Natural killer cell (primary cell): ENCODE measurements at regions not wholly inside any gene's neighbourhood (a gene's known extent, or its start where the extent isn't known, plus 50 kb on each side); places are given as distances from the start of the nearest gene placed in this dataset.

Experiments
- ATAC-seq, 3 donors: fragments of 150-1000 bp in 2 of 3; fragments of 200-7000 bp in 1 of 3; cut with Tn5 transposase; 1 replicate in 1 of 3; 2 replicates in 2 of 3; pipeline ENCODE4 v1.10.0; 2021; ENCODE audit warnings: mild to moderate bottlenecking in 2 of 3, moderate library complexity in 2 of 3
- DNase-seq, 2 donors: peaks; one replicate each; pipeline versions ENCODE4 v3.0.0 to v3.0.0-alpha.2; 2013 to 2021; ENCODE audit warnings: mixed read lengths in 1 of 2
- H3K27ac ChIP-seq: one replicate; pipeline ENCODE4 v1.5.1; 2013; ENCODE audit warnings: mild to moderate bottlenecking, low read length
- H3K27me3 ChIP-seq: one replicate; pipeline ENCODE4 v1.6.1; 2013; ENCODE audit warnings: low read length; ENCODE audit not compliant: control insufficient read depth, insufficient read depth
- H3K36me3 ChIP-seq: one replicate; pipeline ENCODE4 v1.6.1; 2013; ENCODE audit warnings: low read length; ENCODE audit not compliant: control insufficient read depth, insufficient read depth
- H3K4me1 ChIP-seq: one replicate; pipeline ENCODE4 v1.6.1; 2013; ENCODE audit warnings: low read length; ENCODE audit not compliant: control insufficient read depth, insufficient read depth
- H3K4me3 ChIP-seq: one replicate; pipeline ENCODE4 v1.5.1; 2013; ENCODE audit warnings: low read length
- H3K9me3 ChIP-seq: one replicate; pipeline ENCODE4 v1.6.1; 2013; ENCODE audit warnings: low read length; ENCODE audit not compliant: control insufficient read depth, insufficient read depth
- H3K27ac Mint-ChIP-seq, 2 donors: one replicate each; pipeline ENCODE4 v1.8.0; 2022; ENCODE audit warnings: mild to moderate bottlenecking in 2 of 2, mixed read lengths in 2 of 2, moderate library complexity in 1 of 2
- H3K27me3 Mint-ChIP-seq, 2 donors: one replicate each; pipeline ENCODE4 v1.8.0; 2022; ENCODE audit warnings: low read depth in 2 of 2, mixed read lengths in 2 of 2
- H3K36me3 Mint-ChIP-seq: one replicate; pipeline ENCODE4 v1.8.0; 2022; ENCODE audit warnings: mixed read lengths
- H3K4me1 Mint-ChIP-seq, 2 donors: one replicate each; pipeline ENCODE4 v1.8.0; 2022; ENCODE audit warnings: mixed read lengths in 2 of 2
- H3K4me3 Mint-ChIP-seq: one replicate; pipeline ENCODE4 v1.8.0; 2022; ENCODE audit warnings: mild to moderate bottlenecking, moderate library complexity, mixed read lengths
- H3K9me3 Mint-ChIP-seq, 2 donors: one replicate each; pipeline ENCODE4 v1.8.0; 2022; ENCODE audit warnings: mixed read lengths in 2 of 2
- WGBS: methylation state at CpG from one replicate; pipeline ENCODE4 v1.1.7; 2013; ENCODE audit warnings: missing lambda C conversion rate; ENCODE audit not compliant: insufficient coverage; 5-methylcytosine and 5-hydroxymethylcytosine counted together
- intact Hi-C: fragments of 100-400 bp; cut with micrococcal nuclease; formaldehyde crosslinking; loops from one replicate; pipeline ENCODE4 v1.14.2; 2022
- TF ChIP-seq, protein P1 (sequence below): fragments of 200-600 bp; IDR thresholded peaks from one replicate; pipeline ENCODE4 v1.8.0; 2022; ENCODE audit warnings: antibody characterized with exemption

DNA sequence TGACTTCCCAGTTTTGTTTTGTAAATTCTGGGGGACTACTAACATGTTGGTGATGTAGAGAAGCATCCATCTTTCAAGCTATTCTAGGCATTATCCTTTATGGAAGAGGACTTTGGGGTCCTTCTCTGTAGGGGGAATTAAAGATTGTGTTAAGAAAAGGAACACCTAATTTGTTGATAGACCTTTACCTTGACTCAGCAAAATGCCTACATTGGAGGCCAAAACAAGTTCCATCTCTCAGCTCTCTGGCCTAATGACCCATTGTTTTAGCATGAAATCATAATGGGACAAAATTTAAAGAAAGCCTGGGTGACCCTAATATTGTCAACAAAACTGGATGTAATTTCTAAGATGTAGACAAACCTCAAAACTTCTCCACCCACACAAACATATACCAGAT, 465.3 kb upstream of the SOX9 start:
- H3K27ac Mint-ChIP-seq = no peak overlapping the region
- H3K4me3 Mint-ChIP-seq = no peak overlapping the region
- peaks cover 11 to 12% of the 10 kb centered on the region in 2 donors for H3K9me3 Mint-ChIP-seq

DNA sequence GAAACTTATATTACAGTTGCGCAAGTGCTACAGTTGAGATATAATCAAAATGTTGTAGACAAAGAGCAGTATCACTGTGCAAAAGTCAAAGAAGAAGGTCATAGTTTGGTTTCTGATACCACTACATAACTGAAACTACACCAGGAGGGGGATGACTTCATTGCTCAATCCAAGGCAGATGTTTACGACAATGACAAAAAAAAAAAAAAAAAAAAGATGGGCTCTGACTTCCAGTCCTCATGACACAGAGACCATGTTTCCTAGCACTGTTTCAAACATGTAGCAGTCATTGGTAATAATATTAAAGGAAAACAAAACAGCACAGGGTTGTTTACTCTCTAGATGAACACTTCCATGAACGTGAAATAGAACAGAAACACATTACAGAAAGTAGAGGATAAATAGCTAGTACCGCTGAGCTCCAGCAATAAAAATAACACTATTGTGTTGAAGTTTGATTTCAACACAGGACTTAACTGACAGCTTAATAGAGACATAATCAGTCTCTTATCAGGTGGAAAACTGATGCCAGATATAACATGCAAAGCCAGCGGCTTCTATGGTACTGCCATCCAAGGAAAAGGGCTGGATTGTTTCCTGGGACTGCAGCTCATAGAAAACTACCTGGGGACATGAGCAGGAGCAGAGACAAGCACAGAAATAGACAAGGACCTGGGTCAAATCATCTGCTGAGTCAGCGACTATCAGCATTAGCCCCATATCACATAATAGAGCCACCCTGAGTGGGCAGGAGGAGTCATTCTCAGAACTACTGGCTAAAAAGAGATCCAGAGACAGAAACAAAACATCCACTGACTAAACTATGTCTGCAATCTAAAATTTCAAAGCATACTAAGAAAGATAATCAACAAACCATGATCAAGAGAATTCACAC, 463.6 kb upstream of the SOX9 start:
- H3K9me3 ChIP-seq = no peaks in the 10 kb centered on the region
- intact Hi-C loops = no loop called here
- Mint-ChIP-seq H3K9me3 (peaks cover 5 to 9% of the 10 kb centered on the region in 2 donors), H3K27ac (no peak overlapping the region), H3K4me1 (no peaks in the 10 kb centered on the region), H3K4me3 (no peak overlapping the region), H3K36me3 (no peaks in the 10 kb centered on the region), H3K27me3 (no peaks in the 10 kb centered on the region)
- H3K27ac ChIP-seq = no peak overlapping the region
- H3K4me3 ChIP-seq = no peak overlapping the region
- TF ChIP-seq, protein P1, sequence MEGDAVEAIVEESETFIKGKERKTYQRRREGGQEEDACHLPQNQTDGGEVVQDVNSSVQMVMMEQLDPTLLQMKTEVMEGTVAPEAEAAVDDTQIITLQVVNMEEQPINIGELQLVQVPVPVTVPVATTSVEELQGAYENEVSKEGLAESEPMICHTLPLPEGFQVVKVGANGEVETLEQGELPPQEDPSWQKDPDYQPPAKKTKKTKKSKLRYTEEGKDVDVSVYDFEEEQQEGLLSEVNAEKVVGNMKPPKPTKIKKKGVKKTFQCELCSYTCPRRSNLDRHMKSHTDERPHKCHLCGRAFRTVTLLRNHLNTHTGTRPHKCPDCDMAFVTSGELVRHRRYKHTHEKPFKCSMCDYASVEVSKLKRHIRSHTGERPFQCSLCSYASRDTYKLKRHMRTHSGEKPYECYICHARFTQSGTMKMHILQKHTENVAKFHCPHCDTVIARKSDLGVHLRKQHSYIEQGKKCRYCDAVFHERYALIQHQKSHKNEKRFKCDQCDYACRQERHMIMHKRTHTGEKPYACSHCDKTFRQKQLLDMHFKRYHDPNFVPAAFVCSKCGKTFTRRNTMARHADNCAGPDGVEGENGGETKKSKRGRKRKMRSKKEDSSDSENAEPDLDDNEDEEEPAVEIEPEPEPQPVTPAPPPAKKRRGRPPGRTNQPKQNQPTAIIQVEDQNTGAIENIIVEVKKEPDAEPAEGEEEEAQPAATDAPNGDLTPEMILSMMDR = no peak
- WGBS = 95% methylated on average over 4 of the region's 6 CpGs
- H3K4me1 ChIP-seq = no peaks in the 10 kb centered on the region
- no peaks in the 10 kb centered on the region for H3K36me3 ChIP-seq
- DNase-seq = no peak
- ATAC-seq = no peak
- H3K27me3 ChIP-seq = no peaks in the 10 kb centered on the region

More for the DNA sequence above, 465.3 kb upstream of the SOX9 start:
- no peaks in the 10 kb centered on the region for H3K27me3 ChIP-seq
- H3K4me1 ChIP-seq = no peaks in the 10 kb centered on the region
- H3K27ac ChIP-seq = no peak overlapping the region
- Mint-ChIP-seq H3K27me3 (no peaks in the 10 kb centered on the region), H3K4me1 (no peaks in the 10 kb centered on the region), H3K36me3 (no peaks in the 10 kb centered on the region)
- ATAC-seq = no peak
- DNase-seq = no peak
- H3K36me3 ChIP-seq = no peaks in the 10 kb centered on the region
- H3K4me3 ChIP-seq = no peak overlapping the region
- TF ChIP-seq, protein P1 = no peak
- intact Hi-C loops = no loop called here
- no peaks in the 10 kb centered on the region for H3K9me3 ChIP-seq

DNA sequence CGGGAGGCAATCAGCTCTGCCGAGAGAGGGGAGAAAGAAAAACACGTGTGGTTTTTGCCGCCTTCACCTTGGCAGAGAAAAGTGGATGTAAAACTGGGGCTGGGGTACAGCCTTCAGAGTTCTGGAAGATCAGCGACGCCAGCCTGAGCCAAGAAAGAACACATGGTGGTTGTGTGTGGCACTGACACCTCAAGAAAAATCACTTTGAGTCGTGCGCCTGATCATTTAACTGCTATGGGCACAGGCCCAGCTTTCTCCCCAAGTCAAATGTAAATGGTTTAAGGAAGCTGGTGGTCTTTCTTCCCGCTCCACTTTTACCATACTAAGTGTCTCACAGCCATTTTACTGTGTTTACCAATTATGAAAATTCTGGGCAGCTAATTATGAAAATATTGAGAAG, 461.8 kb upstream of the SOX9 start:
- H3K4me1 Mint-ChIP-seq = no peaks in the 10 kb centered on the region
- peaks cover 7 to 10% of the 10 kb centered on the region in 2 donors for H3K9me3 Mint-ChIP-seq
- DNase-seq (no peak), ATAC-seq (no peak)
- H3K27me3 ChIP-seq = no peaks in the 10 kb centered on the region
- no peaks in the 10 kb centered on the region for H3K36me3 ChIP-seq
- H3K4me1 ChIP-seq = no peaks in the 10 kb centered on the region
- TF ChIP-seq, protein P1 = no peak
- no peak overlapping the region for H3K4me3 Mint-ChIP-seq
- no peaks in the 10 kb centered on the region for H3K27me3 Mint-ChIP-seq
- no peak overlapping the region for H3K27ac ChIP-seq
- no peaks in the 10 kb centered on the region for H3K36me3 Mint-ChIP-seq
- intact Hi-C loops = no loop called here
- no peak overlapping the region for H3K4me3 ChIP-seq
- 85% methylated on average over 8 of the region's 9 CpGs for WGBS
- no peak overlapping the region for H3K27ac Mint-ChIP-seq
- no peaks in the 10 kb centered on the region for H3K9me3 ChIP-seq

DNA sequence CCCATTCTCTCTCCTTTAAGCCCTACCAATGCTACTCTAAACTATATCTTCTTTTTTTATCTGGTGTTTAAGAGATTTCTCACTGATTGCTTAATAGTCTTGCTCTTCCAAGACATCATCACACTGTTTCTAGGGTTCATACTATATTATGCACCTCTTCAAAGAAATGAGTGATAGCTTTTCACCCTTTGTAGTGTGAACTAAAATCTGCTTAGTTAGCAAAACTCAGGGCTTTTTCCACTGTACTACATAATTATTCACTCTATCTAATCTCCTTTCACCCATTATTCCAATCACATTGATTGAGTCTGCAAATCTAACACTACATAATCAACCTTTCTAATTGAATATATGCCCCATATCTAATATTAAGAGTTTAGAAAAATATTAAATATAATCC, 456.0 kb upstream of the SOX9 start:
- no peaks in the 10 kb centered on the region for H3K4me1 ChIP-seq
- no peaks in the 10 kb centered on the region for H3K27me3 ChIP-seq
- Mint-ChIP-seq H3K36me3 (no peaks in the 10 kb centered on the region), H3K27me3 (no peaks in the 10 kb centered on the region), H3K9me3 (peaks cover 14 to 22% of the 10 kb centered on the region in 2 donors), H3K4me1 (no peaks in the 10 kb centered on the region), H3K4me3 (no peak overlapping the region), H3K27ac (no peak overlapping the region)
- ATAC-seq (no peak), DNase-seq (no peak)
- no peak overlapping the region for H3K4me3 ChIP-seq
- no peak overlapping the region for H3K27ac ChIP-seq
- no peaks in the 10 kb centered on the region for H3K36me3 ChIP-seq
- intact Hi-C loops = no loop called here
- TF ChIP-seq, protein P1 = no peak
- H3K9me3 ChIP-seq = peaks cover 3% of the 10 kb centered on the region
